Suppressor macrophage treated with lipopolysaccharide for 1 hour (primary cell): ENCODE measurements at regions not wholly inside any gene's neighbourhood (a gene's known extent, or its start where the extent isn't known, plus 50 kb on each side); places are given as distances from the start of the nearest gene placed in this dataset.
"Not testable (repeated sequence)": the region's sequence is repeated elsewhere in the genome, so short reads cannot be mapped to it uniquely, and the experiment has no call there.

Experiments used
- DNase-seq, 3 donors: peaks; one replicate each; pipeline ENCODE4 v3.0.0-alpha.2; 2020 to 2022

DNA sequence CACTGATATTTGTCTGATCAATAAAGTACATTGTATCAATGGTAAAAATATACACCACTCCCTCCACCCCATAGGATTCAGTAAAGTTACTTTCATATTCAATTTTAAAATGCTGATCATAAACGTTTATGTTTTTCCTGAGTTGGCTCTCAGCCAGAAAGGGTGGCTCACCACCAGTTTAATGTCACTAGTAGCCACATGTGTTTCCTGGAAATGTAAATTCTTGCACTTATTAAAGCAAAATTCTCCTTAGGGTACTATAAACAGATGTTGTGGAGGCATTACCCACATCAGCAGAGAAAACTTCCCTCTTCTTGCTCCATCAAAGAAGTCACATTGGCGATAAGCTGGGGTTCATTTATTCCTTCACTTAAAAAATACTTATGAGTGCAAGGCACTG is 210.3 kb downstream of the SREK1 start:
- DNase-seq = peak; percentile 14 to 55 (median 19)

DNA sequence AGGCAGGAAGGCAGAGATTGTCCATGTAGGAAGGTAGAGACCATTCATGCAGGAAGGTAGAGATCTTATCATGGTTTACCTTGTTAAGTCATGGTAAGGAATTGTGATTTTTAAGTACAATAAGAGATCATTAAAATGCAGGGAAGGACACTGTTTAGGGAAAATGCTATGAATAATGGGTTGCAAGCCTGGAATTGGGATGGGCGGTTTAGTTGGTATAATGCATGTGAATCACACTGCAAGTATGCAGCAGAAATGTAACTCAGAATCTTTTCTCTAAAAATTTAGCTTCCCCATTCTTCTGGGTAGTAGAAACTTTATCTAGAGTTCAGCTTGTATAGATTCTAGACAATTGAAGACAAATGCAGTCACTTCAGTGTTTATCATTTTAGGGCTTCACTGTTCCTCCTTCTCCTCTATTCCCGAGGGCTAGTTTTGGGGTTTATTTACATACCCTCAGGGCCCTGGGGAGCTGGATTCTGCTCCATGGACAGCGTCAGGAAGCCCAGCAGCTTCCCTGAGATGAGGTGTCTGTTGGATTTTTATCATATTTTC is 212.0 kb downstream of the SREK1 start:
- DNase-seq = no peak

DNA sequence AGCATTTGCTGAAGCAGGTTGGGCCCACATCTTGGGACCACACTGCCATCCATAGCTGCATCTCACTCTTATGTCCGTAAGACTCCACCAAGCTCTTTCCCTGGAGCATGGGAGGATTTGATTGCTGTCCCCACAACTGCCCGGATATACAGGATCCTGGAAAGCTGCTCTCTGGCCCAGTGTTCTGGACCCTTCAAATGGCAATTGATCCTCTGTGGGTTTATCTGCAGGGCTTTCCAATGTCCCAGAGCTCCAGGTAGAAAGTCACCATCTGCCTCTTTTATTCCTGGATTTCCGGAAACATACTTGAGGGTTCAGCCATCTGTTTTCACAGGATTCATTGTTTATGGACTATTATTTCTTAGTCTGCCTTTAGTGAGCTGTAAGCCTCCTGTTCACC is 214.6 kb downstream of the SREK1 start:
- no peak for DNase-seq

DNA sequence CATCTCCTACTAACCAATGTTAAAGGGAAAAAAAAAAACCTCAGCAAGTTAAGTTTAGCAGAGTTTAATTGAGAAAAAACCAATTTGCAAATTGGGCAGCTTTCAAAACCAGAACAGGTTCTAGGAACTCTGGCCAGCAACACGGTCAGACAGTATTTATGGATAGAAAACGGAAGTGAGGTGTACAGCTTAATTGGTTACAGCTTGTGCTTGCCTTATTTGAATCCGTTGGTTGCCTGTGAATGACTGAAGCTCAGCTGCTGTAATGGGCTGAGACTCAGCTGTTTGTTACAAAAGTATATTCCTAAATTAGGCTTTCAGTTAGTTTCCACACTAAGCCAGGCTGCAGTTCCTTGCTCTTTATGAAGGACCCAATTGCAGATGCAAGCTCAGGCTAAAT is 217.0 kb downstream of the SREK1 start:
- no peak for DNase-seq

DNA sequence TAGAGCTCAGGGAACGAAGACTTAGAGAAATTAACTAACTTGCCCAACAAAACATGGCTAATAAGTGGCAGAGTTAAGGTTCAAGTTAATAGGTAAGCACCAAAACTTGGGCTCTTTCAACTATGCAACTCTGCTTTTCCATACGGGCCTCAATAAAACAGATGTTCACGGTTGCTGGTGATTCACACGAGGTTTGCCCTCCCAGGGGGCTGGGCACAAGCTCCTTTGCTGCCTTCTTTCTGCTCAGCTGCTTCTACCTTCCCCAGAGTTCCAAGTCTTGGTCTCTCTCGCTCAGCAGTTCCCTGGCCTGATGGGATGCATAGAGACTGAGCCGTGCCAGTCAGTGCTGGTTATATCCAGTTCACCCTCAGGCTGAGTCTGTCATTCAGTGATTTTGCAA is 217.9 kb downstream of the SREK1 start:
- DNase-seq = no peak

DNA sequence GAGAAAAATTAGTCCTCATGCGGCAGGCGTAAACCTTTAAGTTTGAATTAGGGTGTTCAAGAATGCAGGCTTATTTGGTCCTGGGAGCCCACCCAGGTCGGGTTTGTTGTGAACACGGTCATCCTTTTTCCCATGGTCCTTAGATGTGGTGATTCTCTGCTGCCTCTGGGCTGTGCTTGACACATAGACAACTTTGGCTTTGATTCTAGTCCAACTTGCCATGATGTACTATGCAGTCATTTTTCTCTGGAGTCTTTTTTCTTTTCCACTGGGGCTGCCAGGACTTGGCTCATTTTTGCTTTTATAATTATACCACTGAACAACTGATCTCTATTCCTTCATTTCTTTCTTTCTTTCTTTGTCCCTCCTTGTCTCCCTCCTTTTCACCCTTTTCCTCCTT is 218.6 kb downstream of the SREK1 start:
- DNase-seq = no peak

DNA sequence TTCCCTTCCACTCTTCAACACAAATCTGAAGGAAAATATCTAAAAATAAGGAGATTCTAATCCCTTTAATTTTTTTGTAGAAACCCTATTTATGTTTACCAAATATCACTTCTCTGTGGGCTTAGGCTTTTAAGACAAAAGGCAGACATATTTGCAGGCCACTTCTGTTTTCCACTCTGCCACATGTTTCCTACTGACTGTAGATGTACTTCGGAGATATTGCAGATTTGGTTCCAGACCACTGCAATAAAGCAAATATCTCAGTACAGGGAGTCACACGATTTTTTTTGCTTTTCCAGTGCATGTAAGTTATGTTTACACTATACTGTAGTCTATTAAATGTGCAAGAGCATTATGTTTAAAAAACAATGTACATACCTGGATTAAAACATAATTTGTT is 219.0 kb downstream of the SREK1 start:
- DNase-seq = no peak

DNA sequence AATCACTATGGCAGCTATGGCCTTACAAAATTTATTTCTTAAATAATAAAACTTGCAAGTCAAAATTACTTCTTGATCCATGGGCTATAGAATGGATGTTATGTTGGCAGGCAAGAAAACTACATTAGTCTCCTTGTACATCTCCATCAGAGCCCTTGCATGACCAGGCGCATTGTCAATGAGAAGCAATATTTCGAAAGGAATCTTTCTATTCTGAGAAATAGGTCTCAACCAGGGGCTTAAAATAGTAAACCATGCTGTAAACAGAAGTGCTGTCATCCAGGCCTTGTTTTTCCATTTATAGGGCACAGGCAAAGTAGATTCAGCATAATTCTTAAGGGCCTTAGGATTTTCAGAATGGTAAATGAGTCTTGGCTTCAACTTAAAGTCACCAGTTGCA is 220.1 kb downstream of the SREK1 start:
- DNase-seq = no peak

DNA sequence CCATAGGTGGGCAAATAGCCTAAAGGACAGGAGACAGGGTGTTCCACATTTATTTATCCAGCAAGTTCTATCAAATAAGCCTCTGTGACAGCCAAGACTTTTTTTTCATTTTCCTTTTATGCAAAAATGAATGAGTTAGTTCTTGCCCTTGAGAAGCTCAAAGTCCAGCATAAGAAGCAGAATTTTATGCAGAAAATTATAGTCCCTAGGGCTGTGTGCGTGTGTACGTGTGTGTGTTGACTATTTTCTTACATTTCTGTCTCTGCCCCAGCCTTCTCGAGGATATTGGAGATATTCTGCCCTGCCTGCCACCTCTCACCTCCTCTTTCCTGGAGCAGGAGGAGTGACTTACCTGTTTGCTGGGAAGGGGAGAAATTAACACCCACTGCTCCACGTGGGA is 221.9 kb downstream of the SREK1 start:
- DNase-seq = no peak

DNA sequence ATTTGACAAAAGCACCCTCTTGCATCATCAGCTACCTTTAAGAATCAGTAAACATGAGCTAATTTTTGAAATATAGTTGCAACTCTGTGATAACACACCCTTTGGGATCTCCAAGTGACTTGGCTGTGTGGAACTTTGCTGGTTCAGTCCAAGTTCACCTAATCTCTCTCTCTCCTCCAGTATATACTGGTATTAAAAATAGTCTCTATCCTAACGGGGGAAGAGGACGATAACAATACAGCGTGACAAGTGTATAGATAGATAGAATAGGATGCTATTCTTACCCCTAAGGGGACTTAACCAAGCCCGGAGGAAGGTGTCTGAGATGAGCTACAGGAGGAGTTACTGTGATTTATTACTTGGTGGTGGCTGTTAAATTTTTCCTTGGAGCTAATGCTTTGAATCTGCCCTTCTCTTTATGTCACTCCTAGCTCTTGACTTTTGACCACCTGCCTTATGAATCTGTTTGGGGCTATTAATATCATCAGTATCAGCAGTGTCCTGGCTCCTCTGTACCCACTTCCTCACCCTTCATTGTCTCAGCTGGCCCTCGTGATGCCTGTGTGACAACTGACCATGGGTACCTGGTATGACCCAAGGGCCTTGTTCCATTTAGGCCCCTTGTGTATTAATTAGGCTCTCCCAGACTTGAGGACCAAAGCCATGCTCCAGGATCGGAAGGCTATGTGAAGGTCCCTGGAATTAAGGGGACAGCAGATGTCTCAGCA is 223.9 kb downstream of the SREK1 start:
- DNase-seq = no peak

DNA sequence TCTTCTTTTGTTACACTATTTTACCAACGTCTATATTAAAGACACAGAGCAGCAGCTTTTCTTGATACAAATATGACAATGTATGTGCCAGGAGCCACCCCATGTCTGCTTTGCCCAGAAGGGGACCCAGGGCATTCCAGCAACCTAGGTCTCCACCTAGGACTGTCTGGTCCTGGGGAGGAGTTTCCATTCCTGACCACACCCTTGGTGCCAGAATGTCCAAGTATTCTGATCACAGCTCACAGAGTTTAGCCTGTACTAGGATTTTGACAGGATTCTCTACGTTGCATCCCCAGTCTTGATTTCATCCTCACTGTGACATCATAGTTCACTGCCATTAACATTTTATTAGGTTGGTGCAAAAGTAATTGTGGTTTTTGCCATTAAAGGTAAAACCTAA is 224.7 kb downstream of the SREK1 start:
- no peak for DNase-seq

DNA sequence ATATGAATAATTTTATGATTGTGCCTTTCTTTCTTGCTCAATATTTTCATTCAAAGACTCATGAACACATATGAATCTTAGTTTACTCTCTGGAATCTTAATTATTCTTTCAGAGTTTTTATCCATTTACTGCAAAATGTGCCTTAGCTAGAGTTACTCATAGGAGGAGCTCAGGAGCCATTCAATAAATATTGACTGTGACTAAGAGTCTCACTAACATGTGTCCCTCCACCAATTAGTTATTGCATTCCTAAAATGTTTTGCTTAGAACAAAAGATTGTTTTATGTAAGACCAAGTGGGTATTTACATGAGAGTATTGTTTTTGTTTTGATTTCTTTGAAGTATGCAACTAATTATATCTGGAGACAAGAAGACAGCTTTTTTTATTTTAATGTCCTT is 218.4 kb upstream of the MAST4 start:
- DNase-seq = no peak

DNA sequence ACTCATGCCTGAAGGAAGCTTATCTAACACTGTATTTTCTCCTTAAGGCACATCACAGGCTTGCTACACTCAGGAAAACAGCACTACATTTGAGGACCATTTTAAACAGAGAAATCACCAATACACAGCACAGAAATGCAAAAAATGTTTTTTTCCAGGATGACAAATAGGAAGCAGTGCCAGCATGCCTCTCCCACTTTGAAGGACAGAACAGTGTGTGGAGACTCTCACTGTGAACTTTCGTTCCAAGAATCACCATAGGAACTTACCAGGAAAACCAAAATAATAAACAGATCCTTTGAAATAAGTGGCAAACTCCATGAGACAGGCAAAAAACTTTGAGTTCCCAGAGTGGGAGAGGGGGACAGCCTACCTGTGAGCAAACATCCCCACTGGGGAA is 217.8 kb upstream of the MAST4 start:
- DNase-seq = no peak

DNA sequence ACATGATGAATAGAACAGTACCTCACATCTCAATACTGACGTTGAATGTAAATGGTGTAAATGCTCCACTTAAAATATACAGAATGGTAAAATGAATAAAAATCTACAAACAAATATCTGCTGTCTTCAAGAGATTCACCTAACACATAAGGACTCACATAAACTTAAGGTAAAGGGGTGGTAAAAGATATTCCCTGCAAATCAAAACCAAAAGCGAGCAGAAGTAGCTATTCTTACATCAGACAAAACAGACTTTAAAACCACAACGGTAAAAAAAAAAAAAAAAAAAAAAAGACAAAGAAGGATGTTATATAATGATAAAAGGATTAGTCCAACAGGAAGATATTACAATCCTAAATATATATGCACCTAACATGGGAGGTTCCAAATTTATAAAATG is 214.0 kb upstream of the MAST4 start:
- no peak for DNase-seq

DNA sequence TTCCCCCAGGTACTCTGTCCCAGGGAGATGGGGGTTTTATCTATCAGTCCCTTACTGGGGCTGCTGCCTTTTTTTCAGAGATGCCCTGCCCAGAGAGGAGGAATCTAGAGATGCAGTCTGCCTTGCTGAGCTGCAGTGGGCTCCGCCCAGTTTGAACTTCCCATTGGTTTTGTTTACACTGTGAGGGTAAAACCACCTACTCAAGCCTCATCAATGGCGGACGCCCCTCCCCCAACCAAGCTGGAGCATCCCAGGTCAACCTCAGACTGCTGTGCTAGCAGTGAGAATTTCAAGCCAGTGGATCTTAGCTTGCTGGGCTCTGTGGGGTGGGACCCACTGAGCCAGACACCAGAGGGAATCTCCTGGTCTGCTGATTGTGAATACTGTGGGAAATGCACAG is 191.0 kb upstream of the MAST4 start:
- DNase-seq = not testable (repeated sequence)

DNA sequence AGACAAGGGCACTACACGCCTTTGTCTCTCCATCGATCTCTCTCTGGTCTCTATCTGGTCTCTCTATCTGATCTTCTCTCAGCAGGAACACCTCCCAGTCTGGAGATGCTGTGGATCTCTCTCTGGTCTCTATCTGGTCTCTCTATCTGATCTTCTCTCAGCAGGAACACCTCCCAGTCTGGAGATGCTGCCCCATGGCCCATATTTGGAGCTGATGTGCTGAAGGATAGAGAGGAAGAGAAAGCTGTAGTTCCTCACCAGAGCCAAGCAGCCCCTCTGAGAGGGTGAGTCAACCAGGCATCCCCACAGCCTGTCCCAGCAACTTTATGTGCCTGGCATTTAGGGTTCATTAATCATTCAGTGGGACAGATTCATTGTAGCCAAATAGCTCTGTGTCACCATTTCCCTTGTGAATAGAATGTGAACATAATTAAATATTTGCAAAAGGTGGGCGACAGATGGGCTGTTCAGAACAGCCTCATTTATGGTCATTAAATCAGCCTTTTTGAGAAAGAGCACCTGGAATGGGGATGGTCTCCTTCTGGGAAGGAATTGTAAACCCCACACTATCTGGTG is 189.3 kb upstream of the MAST4 start:
- DNase-seq = peak; percentile 3 to 21 (median 17)

DNA sequence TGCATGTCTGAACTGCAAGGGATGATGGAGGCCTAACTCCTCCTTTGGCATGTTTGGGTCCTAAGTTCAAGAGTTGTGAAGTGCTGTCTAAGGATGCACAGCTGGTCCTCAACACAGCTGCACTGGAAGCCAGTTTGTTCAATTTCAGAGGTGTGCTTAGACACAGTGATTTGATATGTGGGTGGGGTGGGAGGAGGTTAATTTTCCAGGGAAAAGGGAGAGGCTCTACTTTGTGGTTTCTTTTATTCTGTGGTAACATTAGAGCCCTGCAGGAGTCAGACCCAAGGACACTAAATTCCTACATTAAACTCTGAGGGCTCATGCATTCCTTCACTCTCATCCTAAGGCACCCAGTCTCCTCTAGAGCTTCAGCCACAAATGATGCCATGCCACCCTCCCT is 188.4 kb upstream of the MAST4 start:
- DNase-seq = no peak

DNA sequence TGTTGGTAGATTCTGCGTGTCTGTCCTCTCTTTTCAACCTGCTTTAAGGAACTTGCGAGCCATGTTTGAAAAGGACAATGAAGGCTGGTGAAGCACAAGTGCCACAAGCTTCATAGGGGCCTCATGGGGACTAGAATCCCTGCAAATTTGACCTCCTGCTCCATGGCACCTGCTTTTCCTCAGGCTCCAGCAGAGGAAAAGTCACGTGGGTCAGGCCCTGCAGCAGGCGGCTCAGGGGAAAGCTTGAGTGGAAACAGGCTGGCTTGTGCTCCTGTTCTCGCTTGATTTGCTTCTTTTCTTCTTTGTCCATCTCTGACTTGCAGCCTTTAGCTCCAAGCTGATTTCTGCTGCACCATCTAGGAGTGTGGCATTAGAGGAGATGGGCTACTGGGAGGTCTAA is 187.6 kb upstream of the MAST4 start:
- DNase-seq = no peak

DNA sequence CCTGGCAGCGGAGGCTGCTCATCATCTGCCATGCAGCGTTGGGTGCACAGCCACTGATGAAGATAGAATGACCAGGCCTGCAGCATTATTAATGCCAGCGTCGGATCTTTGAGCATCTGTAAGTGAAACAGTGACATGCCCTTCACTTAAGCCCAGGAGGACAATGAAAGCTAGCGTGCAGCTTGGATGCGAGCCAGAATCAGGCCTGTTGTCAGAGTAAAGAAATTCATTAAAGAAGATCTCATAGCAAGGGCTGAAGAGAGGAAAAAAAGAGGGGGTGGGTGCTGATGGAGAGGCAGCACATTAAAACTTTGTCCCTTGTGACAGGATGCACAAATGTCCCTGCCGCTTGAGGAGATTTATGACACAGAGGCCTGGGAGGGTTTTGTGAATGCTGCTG is 186.1 kb upstream of the MAST4 start:
- no peak for DNase-seq

DNA sequence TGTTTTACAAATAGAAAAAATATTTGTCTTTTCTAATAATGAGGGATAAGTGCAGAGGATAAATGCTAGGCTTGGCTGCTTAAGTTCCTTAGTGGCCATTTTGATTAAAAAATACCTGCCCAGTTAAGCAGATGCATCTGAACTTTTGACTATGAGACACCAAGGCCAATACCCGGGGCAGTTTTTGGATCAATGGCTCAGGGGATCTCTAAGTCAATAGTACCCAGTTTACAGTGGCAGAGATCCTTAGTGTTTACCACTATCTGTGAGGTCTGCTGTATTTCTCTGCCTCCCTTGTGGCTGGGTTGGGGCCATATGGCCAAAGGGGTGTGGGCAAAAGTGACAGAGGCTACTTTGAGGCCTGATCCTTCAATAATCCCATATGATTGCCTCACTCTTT is 184.5 kb upstream of the MAST4 start:
- DNase-seq = no peak

DNA sequence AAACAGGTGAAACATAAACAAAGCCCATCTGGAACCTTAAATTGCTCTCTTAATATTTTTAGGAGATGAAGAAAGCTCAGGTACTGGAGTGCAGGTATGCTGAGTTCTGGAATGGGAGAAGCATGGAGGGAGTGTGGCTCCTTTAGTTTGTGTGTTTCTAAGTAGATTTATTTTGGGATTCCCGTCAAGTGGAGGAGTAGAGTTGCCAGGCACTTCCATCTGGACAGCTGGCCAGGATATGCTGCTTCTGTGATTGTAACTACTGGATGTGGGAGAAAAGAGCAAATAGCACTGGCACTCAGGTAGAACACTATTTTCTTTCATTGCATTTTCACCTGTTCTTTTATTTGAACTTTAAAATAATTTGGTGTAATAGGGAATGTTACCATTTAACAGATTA is 182.3 kb upstream of the MAST4 start:
- no peak for DNase-seq

DNA sequence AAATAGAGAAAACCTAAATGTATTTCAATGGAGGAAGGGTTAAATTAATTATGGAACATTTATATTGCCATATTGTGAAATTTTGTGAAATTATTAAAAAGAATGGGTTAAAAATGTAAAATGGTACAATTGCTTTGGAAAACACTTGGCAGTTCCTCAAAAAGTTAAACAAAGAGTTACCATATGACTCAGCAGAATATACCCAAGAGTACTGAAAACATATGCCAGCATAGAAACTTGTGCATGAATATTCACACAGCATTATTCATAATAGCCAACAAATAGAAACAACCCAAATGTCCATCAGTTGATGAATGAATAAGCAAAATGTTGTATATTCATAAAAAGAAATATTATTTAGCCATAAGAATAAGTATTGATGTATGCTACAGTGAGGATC is 181.0 kb upstream of the MAST4 start:
- DNase-seq = peak in 2 of 3 donors; percentile 35 to 44

DNA sequence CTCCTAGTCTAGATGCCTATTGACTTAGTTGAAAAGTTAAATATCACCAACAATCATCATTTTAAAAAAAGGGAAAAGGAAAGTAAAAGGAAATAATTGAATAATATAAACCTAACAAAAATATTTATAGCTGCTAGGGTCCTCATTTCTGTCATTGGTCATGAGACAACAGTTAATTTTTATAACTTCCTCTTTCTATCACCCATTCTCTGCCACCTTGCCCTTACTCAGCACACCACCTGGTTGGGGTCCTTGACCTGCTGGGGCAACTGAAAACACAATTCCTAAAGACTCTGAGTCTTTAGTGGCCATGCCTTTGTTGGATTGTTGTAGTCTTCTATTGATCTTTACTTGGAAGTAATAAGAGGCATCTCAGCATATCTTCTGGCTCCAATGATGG is 179.5 kb upstream of the MAST4 start:
- no peak for DNase-seq

DNA sequence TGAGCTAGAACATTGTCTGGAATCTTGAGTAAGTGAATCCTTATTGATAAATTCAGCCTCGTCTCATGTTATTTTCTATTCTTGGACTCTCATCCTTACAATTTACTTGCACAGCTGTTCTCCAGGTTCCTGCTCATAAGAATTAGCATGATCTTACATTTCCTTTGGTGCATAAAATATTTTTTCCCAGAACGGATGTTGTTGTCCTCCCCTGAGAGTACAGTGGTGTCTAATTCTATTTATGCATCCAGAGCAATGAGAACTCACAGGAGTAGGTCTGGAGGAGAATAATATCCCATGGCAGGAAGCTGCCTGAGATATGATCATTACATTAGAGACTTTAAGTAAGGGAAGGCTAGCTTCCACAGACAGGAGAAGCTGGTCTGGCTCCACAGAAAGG is 178.4 kb upstream of the MAST4 start:
- no peak for DNase-seq

DNA sequence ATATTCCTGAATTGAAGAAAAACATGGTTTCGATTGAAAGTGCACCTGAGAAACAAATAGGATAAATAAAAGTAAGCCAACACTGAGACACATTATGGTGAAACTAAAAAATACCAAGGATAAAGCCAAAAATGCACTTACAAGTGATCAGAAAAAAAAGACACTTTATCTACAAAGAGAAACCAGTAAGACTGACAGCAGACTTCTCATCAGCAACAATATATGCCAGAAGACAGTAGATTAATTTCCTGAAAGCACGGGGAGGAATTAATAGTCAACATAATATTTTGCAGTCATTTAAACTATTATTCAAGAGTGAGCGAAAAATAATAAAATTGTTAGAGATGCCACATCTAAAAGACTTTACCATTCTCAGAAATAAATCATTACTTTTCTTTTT is 172.7 kb upstream of the MAST4 start:
- DNase-seq = no peak
